Esophagus muscularis mucosa (tissue), 4 donors: ENCODE measurements at regions not wholly inside any gene's neighbourhood (a gene's known extent, or its start where the extent isn't known, plus 50 kb on each side); places are given as distances from the start of the nearest gene placed in this dataset.

ENCODE experiments used
- CTCF ChIP-seq, 3 experiments: fragments of 200-600 bp in 2 of 3; fragments of 450-650 bp in 1 of 3; sonication (generic) in 2 of 3; IDR thresholded peaks; one replicate each; pipeline ENCODE4 v1.5.1; 2017 to 2019; ENCODE audit warnings: antibody characterized with exemption in 3 of 3, mild to moderate bottlenecking in 2 of 3, moderate library complexity in 1 of 3
- EP300 ChIP-seq: sonication (generic); formaldehyde crosslinking; IDR thresholded peaks from one replicate; pipeline ENCODE4 v1.6.1; 2017; ENCODE audit warnings: antibody characterized with exemption
- POLR2A ChIP-seq: fragments of 450-650 bp; IDR thresholded peaks from one replicate; pipeline ENCODE4 v1.6.1; 2017; ENCODE audit warnings: antibody characterized with exemption, moderate library complexity, mild to moderate bottlenecking, low read depth
- POLR2AphosphoS5 ChIP-seq, 2 donors: sonication (generic); formaldehyde crosslinking; IDR thresholded peaks; one replicate each; pipeline ENCODE4 v1.6.1; 2017; ENCODE audit warnings: antibody characterized with exemption in 2 of 2

GRCh38 chr17:73802314-73802713 lies 158.1 kb upstream of the SDK2 start:
- TF ChIP-seq POLR2A: no peak
- no peak for TF ChIP-seq CTCF (IDR thresholded peaks at IDR 0.05)
- no peak for TF ChIP-seq EP300
- no peak for TF ChIP-seq POLR2AphosphoS5 (IDR thresholded peaks at IDR 0.05)
